GM20431 (cell line): ENCODE measurements at regions not wholly inside any gene's neighbourhood (a gene's known extent, or its start where the extent isn't known, plus 50 kb on each side); places are given as distances from the start of the nearest gene placed in this dataset.

ENCODE experiments used
- in situ Hi-C: fragments of 300-500 bp; cut with MseI, MboI; formaldehyde crosslinking; loops from one replicate; pipeline ENCODE4 v1.15.0; 2020; ENCODE audit warnings: low sequenced_read_pairs; ENCODE audit not compliant: unreplicated experiment

- in situ Hi-C loops: no loop called here
These were observed 61.3 kb upstream of the MEDAG start for GRCh38 chr13:30844548-30845296.

GRCh38 chr13:30845297-30846214 lies 60.5 kb upstream of the MEDAG start:
- in situ Hi-C loops: no loop called here

GRCh38 chr13:30846311-30846710 lies 59.8 kb upstream of the MEDAG start:
- in situ Hi-C loops: no loop called here

- in situ Hi-C loops: no loop called here
These were observed 59.2 kb upstream of the MEDAG start for GRCh38 chr13:30846866-30847265.

- in situ Hi-C loops: no loop called here
These were observed 58.3 kb upstream of the MEDAG start for GRCh38 chr13:30847650-30848307.

DNA sequence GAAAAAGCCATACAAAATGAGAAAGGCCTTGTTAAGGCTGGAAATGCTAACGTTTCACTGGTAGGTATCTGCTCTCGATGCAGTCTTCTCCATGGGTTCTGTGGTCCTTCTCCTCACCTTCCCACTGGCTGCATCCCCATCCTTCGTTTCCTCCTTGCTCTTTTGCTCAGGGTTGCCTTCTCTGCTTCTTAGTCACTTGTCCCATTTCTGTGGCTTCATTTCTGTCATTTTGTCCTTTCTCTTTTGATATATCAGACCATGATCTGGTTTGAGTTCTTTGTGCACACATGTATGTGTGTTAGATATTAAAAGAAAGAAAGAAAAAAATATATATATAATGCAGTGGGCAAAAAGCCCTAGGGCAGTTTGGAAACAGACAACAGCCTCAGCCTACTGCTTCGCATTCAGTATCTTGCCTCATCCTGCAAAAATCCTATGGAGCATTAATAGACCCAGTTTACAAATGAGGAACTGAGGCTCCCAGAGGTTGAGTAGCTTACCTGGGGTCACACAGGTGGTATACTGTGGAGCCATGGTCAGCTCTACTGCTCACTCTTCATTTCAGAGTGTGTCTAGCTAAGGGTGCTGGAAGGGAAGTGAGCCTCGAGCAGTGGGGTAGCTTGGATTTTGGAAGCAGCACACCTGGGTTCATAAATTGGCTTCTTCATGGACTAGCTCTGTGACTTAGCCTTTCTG lies 57.6 kb upstream of the MEDAG start:
- in situ Hi-C loops: no loop called here

DNA sequence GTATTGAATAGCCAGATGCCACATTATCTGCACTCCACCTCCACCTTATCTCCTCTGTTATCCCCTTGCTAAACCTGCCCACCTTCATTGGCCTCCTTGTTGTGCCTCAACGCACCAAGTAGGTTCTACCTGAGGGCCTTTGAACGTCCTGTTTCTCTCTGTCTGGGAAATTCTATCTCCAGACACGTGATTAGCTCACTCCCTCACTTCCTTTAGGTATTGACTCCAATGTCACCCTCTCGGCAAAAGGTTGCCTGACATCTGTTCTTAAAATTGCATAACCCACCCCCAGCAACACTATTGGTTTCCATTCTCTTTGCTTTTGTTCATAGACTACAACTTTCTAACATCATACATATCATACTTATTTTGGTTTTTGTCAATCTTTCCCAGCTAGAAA lies 56.5 kb upstream of the MEDAG start:
- in situ Hi-C loops: no loop called here

DNA sequence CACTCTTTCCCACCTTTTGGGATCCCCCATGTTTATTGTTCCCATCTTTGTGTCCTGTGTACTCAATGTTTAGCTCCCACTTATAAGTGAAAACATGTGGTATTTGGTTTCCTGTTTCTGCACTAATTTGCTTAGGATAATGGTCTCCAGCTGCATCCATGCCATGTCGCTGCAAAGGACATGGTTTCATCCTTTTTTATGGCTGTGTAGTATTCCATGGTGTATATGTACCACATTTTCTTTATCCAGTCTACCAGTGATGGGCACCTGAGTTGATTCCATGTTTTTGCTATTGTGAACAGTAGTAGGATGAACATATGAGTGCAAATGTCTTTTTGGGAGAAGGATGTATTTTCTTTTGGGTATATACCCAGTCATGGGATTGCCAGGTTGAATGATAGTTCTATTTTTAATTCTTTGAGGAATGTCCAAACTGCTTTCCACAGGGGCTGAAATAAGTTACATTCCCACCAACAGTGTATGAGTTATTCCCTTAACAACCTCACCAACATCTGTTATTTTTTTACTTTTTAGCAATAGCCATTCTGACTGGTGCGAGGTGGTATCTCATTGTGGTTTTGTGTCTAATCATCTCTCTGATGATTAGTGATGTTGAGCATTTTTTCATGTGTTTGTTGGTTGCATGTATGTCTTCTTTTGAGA lies 55.7 kb upstream of the MEDAG start:
- in situ Hi-C loops: no loop called here

DNA sequence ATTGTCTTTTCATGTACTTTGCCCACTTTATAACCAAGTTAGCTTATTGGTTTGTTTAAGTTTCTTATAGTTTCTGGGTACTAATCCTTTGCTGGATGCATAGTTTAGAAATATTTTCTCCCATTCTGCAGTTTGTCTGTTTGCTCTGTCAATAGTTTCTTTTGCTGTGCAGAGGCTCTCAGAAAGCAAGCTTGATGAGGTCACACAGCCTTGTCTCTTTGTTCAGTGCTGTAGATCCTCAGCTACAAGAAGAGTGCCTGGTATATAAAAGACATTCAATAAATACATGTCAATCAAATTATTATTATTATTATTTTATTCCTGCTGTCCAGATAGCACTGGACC lies 55.2 kb upstream of the MEDAG start:
- in situ Hi-C loops: no loop called here

- in situ Hi-C loops: no loop called here
These were observed 54.4 kb upstream of the MEDAG start for GRCh38 chr13:30851697-30852096.

DNA sequence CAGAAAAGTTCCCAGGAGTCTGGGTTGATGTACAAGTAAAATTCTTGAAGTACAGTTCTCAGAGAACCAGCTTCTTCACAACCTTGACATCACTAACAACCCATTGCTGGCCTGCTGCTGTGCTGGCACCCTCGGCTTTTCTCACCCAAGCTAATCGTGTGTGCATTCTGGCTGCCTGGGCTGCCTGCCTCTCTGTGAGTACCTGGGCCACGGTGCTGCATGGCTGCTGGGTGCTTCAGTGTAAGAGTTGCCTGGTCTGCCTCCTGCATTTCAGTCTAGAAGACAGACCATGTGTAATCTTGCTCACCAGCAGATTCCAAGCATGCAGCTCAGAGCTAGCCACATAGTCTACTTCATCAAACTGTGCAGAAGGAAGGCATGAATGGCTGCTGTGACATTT lies 50.5 kb upstream of the MEDAG start:
- in situ Hi-C loops: no loop called here

DNA sequence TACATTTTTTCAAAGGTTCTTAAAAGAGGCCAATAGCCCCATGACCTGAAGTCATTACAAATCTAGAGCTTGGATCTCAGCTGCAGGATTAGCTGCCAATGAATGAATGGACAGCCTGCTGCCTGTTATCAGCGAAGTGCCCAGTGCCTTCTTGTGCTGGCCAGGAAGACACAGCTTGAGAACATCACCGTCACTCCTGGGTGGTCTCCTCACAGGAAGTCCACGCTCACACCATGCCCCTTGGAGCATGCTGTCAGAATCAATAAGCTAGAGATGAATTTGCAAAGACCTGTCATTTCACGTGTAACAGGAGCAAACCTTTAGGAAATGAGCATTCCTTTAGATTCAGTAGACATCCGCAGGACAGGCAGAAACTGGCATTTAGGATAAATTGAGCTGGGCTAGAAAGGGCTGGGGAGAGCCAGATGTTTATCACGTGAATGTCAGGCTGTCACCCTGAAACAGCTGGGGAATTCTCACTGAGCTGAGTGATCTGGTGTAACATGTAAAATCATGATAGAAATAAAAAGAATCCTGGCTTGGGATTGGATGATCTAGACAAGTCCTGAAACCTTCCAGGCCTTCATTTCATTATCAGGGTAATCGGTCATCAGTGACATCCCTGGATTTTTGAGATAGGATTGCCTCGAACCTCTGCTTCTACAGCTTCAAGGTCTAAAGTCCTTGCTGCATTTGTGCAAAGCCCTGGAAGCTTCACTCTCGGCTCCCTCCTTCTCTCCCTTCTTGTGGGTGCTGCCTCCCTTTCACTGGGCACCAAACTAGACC lies 49.9 kb upstream of the MEDAG start:
- in situ Hi-C loops: no loop called here
